ENCODE measurements at regions not wholly inside any gene's neighbourhood (a gene's known extent, or its start where the extent isn't known, plus 50 kb on each side); places are given as distances from the start of the nearest gene placed in this dataset.
"Not testable (repeated sequence)": the region's sequence is repeated elsewhere in the genome, so short reads cannot be mapped to it uniquely, and the experiment has no call there.

DNA sequence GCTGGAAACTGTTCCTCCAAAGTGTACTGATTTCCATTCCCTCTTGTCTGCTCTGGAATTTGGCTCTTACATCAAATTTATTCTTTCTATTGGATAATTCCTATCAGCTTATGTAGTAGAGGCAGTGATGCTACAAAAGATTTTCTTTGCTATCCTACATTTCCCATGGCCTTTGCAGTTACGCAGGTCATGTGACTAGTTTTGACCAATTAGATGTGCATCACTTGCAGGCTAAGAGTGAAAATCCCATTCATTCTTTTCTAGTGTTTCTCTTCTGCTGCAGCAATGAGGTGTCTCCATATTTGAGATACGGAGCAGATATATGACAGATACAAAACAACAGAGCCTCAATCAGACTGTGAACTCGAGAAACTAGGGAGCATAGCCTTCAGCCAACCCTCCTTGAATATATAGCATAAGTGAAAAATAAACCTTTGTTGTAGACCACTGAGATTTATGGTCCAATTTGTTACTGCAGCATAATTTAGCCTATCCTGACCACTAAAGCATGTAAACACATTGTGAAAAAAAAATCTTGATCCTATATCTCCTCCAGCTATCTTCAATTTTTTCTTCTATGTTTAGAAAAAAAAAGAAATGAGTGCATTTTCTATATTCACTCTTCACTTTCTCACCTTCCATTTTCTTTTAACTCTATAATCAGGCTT is 102.0 kb downstream of the HNMT start:
- intact Hi-C loops (cut with DNase I): no loop called here
- DNase-seq (ENCODE audit: low spot score) (no peak), ATAC-seq (no peak)

- intact Hi-C loops (cut with DNase I): no loop called here
- no peak for ATAC-seq
- DNase-seq (ENCODE audit: low spot score): no peak
These were observed 102.6 kb downstream of the HNMT start for GRCh38 chr2:138066841-138067240.

- ATAC-seq; DNase-seq (ENCODE audit: low spot score); intact Hi-C loops (cut with DNase I): not testable (repeated sequence)
These were observed 104.4 kb downstream of the HNMT start for GRCh38 chr2:138068669-138069068.

DNA sequence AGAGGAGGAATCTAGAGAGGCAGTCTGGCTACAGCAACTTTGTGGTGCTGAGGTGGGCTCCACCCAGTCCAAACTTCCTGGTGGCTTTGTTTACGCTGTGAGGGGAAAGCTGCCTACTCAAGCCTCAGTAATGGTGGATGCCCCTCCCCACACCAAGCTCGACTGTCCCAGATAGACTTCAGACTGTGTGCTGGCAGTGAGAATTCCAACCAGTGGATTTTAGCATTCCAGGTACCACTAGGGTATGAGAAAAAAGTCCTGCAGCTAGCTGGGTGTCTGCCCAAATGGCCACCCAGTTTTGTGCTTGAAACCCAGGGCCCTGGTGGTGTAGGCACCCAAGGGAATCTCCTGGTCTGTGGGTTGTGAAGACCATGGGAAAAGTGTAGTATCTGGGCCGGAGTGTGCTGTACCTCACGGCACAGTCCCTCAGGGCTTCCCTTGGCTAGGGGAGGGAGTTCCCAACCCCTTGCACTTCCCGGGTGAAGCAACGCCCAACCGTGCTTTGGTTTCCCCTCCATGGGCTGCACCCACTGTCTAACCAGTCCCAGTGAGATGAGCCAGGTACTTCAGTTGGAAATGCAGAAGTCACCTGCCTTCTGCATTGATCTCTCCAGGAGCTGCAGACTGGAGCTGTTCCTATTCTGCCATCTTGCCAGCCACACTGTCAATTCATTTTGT is 106.9 kb downstream of the HNMT start:
- DNase-seq (ENCODE audit: low spot score); intact Hi-C loops (cut with DNase I); ATAC-seq: not testable (repeated sequence)

DNA sequence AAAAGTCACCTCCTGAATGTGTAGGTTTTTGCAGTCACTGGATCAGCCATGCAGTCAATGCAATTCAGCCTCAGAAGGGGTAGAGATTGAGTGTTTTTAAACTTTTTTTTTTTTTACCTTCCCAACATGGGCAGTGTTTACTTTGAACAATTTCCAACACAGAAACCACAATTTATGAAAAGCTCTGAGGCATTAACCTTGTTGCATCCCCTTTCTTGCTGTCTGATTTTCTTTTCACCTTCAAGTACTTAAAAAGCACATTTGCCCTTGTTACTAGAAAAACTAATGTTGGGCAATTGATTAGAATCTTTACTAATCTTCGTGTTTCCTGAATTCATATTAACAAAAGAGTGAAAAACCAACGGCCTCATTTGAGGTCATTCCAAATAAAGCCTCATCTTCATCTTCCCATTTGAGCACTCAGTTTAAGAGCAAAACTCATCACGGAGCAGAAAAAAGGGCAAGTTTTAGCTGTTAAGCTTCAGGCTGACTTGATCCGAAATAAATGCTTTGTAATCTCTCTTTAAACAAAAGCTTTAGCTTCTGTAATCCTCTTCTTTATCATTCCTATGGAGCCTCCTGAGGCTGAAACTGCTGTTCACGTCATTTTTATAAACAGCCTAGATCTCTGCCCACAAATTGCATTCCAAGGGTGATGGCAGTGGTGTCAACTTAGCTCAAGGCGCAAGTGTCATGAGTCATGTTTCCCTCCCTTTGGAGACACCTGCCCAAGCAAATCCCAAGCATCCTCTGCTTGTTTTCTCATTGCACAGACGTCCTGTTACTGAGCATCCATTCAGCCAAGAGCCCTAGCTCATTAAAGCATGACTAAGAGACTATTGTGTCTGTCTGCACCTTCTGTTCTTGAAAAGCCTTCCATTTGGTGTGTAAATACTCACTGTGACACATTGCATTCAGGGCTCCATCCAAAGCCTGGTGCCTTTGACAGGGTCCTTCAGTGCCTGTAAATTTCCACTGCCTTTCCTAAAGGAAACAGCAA is 107.7 kb downstream of the HNMT start:
- ATAC-seq (no peak), DNase-seq (ENCODE audit: low spot score) (no peak)
- intact Hi-C loops (cut with DNase I): no loop called here

- intact Hi-C loops (cut with DNase I): no loop called here
- ATAC-seq: no peak
These were observed 113.9 kb downstream of the HNMT start for GRCh38 chr2:138078153-138078552.

GRCh38 chr2:138079976-138080375 is 115.7 kb downstream of the HNMT start:
- no peak for DNase-seq (ENCODE audit: low spot score)
- no peak for ATAC-seq
- intact Hi-C loops (cut with DNase I): no loop called here

More at GRCh38 chr2:138078153-138078552, 113.9 kb downstream of the HNMT start:
- DNase-seq (ENCODE audit: low spot score): no peak

- no peak for ATAC-seq
- DNase-seq (ENCODE audit: low spot score): no peak
- intact Hi-C loops (cut with DNase I): no loop called here
These were observed 117.2 kb downstream of the HNMT start for GRCh38 chr2:138081225-138082073.

- intact Hi-C loops (cut with DNase I): no loop called here
- ATAC-seq (no peak), DNase-seq (ENCODE audit: low spot score) (no peak)
These were observed 119.9 kb downstream of the HNMT start for GRCh38 chr2:138084206-138084605.

DNA sequence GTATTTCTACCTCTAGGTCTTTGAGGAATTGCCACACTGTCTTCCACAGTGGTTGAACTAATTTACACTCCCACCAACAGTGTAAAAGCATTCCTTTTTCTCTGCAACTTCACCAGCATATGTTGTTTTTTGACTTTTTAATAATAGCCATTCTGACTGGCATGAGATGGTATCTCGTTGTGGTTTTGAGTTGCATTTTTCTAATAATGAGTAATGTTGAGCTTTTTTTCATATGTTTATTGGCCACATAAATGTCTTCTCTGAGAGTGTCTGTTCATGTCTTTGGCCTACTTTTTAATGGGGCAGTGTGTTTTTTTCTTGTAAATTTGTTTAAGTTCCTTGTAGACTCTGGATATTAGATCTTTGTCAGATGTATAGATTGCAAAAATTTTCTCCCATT is 121.2 kb downstream of the HNMT start:
- ATAC-seq; intact Hi-C loops (cut with DNase I); DNase-seq (ENCODE audit: low spot score): not testable (repeated sequence)

DNA sequence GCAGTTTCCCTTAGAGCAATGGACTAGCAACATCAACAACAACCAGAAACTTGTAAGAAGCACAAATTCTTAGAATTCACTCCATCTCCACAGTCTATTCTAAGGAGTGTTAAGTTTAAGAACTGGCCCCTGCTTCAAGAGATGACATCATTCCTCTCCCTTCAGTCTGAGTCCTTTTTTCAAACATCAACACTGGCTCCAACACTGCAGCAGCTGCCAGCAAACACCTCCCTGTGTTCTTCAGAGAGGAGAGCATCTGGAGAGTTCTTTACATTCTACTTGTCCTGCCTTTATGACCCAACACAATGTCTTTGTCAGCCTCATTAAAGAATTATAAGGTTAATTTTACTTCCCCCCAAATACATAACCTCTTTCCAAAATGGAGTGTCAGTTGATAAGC is 122.3 kb downstream of the HNMT start:
- intact Hi-C loops (cut with DNase I): no loop called here
- ATAC-seq (no peak), DNase-seq (ENCODE audit: low spot score) (no peak)

- no peak for ATAC-seq
- no peak for DNase-seq (ENCODE audit: low spot score)
- intact Hi-C loops (cut with DNase I): no loop called here
These were observed 123.7 kb downstream of the HNMT start for GRCh38 chr2:138087751-138088593.

GRCh38 chr2:138090330-138090729 is 126.1 kb downstream of the HNMT start:
- intact Hi-C loops (cut with DNase I): no loop called here
- DNase-seq (ENCODE audit: low spot score) (no peak), ATAC-seq (peak; percentile 75)

- no peak for ATAC-seq
- intact Hi-C loops (cut with DNase I): no loop called here
These were observed 129.2 kb downstream of the HNMT start for GRCh38 chr2:138093455-138093854.

GRCh38 chr2:138094031-138094430 is 129.8 kb downstream of the HNMT start:
- DNase-seq (ENCODE audit: low spot score): no peak
- ATAC-seq: no peak
- intact Hi-C loops (cut with DNase I): no loop called here

More at GRCh38 chr2:138093455-138093854, 129.2 kb downstream of the HNMT start:
- DNase-seq (ENCODE audit: low spot score): no peak

GRCh38 chr2:138095336-138095735 is 131.1 kb downstream of the HNMT start:
- DNase-seq (ENCODE audit: low spot score): no peak
- ATAC-seq: no peak
- intact Hi-C loops (cut with DNase I): no loop called here

GRCh38 chr2:138099288-138099687 is 135.0 kb downstream of the HNMT start:
- intact Hi-C loops (cut with DNase I): not testable (repeated sequence)

DNA sequence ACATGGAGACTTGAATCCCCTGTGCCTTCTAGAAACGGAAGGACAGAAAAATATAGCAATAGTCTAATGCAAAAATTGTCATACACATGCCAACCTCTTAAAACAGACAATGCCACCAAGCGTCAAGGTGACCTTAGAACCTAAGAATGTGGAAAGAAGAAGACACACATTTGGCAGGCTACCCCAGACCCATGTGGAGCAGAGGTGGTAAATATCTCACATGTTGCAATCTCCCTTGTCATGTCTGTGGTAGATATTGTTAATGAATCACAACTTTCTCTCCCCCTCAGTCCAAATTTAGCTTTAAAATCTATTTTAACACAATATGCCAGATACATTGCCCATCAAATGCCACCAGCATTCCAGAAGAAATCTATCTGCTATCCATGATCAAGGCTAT is 137.4 kb downstream of the HNMT start:
- ATAC-seq (no peak), DNase-seq (ENCODE audit: low spot score) (no peak)
- intact Hi-C loops (cut with DNase I): no loop called here

More at GRCh38 chr2:138099288-138099687, 135.0 kb downstream of the HNMT start:
- DNase-seq (ENCODE audit: low spot score); ATAC-seq: not testable (repeated sequence)

Measured in sciatic nerve (tissue), 2 donors.